Activated naive CD4-positive, alpha-beta T cell treated with anti-CD3 and anti-CD28 coated beads for 36 hours (primary cell): ENCODE measurements at regions not wholly inside any gene's neighbourhood (a gene's known extent, or its start where the extent isn't known, plus 50 kb on each side); places are given as distances from the start of the nearest gene placed in this dataset.
A peak's percentile ranks its signal among the peaks of the same experiment; 100 is the strongest.

Source experiments
- CTCF ChIA-PET: fragments of 350-600 bp; sonication (Branson Sonifier 250); formaldehyde crosslinking; loops from one replicate; lab custom pipeline; 2021; ENCODE audit warnings: antibody characterized with exemption; lab: Charles Lee
- DNase-seq: peaks from one replicate; pipeline ENCODE4 v3.0.0-alpha.2; 2020
- H3K27ac Mint-ChIP-seq: one replicate; pipeline ENCODE4 v1.8.0; 2021; ENCODE audit warnings: mild to moderate bottlenecking, mixed read lengths
- H3K27me3 Mint-ChIP-seq: one replicate; pipeline ENCODE4 v1.8.0; 2021; ENCODE audit warnings: low read depth, mixed read lengths
- H3K36me3 Mint-ChIP-seq: one replicate; pipeline ENCODE4 v1.8.0; 2021; ENCODE audit warnings: low read depth, mixed read lengths
- H3K4me1 Mint-ChIP-seq: one replicate; pipeline ENCODE4 v1.8.0; 2021; ENCODE audit warnings: low read depth, mixed read lengths
- H3K4me3 Mint-ChIP-seq: one replicate; pipeline ENCODE4 v1.8.0; 2021; ENCODE audit warnings: mild to moderate bottlenecking, moderate library complexity, mixed read lengths
- H3K9me3 Mint-ChIP-seq: one replicate; pipeline ENCODE4 v1.8.0; 2021; ENCODE audit warnings: mixed read lengths
- intact Hi-C: fragments of 100-400 bp; cut with micrococcal nuclease; formaldehyde crosslinking; loops from one replicate; pipeline ENCODE4 v1.15.1; 2023

- CTCF ChIA-PET: no interaction called here
- intact Hi-C loops: no loop called here
- no peak for DNase-seq
- Mint-ChIP-seq H3K27ac (no peak overlapping the region), H3K36me3 (no peaks in the 10 kb centered on the region), H3K4me3 (no peak overlapping the region), H3K27me3 (peaks cover 39% of the 10 kb centered on the region), H3K9me3 (no peaks in the 10 kb centered on the region), H3K4me1 (peaks cover 5% of the 10 kb centered on the region)
Observed at GRCh38 chr17:79221597-79221996, 147.0 kb downstream of the ENGASE start.

GRCh38 chr17:79220713-79221291 lies 146.2 kb downstream of the ENGASE start:
- peak; percentile 29 for DNase-seq
- Mint-ChIP-seq H3K36me3 (no peaks in the 10 kb centered on the region), H3K27ac (no peak overlapping the region), H3K27me3 (peaks cover 34% of the 10 kb centered on the region), H3K9me3 (no peaks in the 10 kb centered on the region), H3K4me3 (peak overlapping the region; percentile 57), H3K4me1 (peaks cover 5% of the 10 kb centered on the region)
- CTCF ChIA-PET: no interaction called here
- intact Hi-C loops: no loop called here

GRCh38 chr17:79220201-79220712 lies 145.6 kb downstream of the ENGASE start:
- Mint-ChIP-seq H3K27ac (no peak overlapping the region), H3K9me3 (no peaks in the 10 kb centered on the region), H3K4me1 (peaks cover 5% of the 10 kb centered on the region), H3K36me3 (no peaks in the 10 kb centered on the region), H3K4me3 (peak overlapping the region; percentile 57), H3K27me3 (peaks cover 37% of the 10 kb centered on the region)
- intact Hi-C loops: no loop called here
- no peak for DNase-seq
- CTCF ChIA-PET: no interaction called here

GRCh38 chr17:79219208-79219935 lies 144.7 kb downstream of the ENGASE start:
- Mint-ChIP-seq H3K36me3 (no peaks in the 10 kb centered on the region), H3K4me3 (no peak overlapping the region), H3K4me1 (peaks cover 5% of the 10 kb centered on the region), H3K27ac (no peak overlapping the region), H3K27me3 (peaks cover 35% of the 10 kb centered on the region), H3K9me3 (no peaks in the 10 kb centered on the region)
- no peak for DNase-seq
- intact Hi-C loops: no loop called here
- CTCF ChIA-PET: no interaction called here

GRCh38 chr17:79218825-79219200 lies 144.2 kb downstream of the ENGASE start:
- intact Hi-C loops: no loop called here
- no peak overlapping the region for H3K27ac Mint-ChIP-seq
- no peak for DNase-seq
- H3K9me3 Mint-ChIP-seq: no peaks in the 10 kb centered on the region
- no peak overlapping the region for H3K4me3 Mint-ChIP-seq
- CTCF ChIA-PET: no interaction called here
- H3K4me1 Mint-ChIP-seq: peaks cover 5% of the 10 kb centered on the region
- no peaks in the 10 kb centered on the region for H3K36me3 Mint-ChIP-seq
- H3K27me3 Mint-ChIP-seq: peaks cover 34% of the 10 kb centered on the region

- Mint-ChIP-seq H3K9me3 (no peaks in the 10 kb centered on the region), H3K36me3 (no peaks in the 10 kb centered on the region), H3K27me3 (peaks cover 34% of the 10 kb centered on the region), H3K4me1 (peaks cover 5% of the 10 kb centered on the region), H3K4me3 (no peak overlapping the region), H3K27ac (peak overlapping the region; percentile 46)
- DNase-seq: no peak
- CTCF ChIA-PET: no interaction called here
- intact Hi-C loops: no loop called here
Observed at GRCh38 chr17:79218175-79218824, 143.7 kb downstream of the ENGASE start.

GRCh38 chr17:79217473-79218135 lies 143.0 kb downstream of the ENGASE start:
- Mint-ChIP-seq H3K27me3 (peaks cover 30% of the 10 kb centered on the region), H3K9me3 (no peaks in the 10 kb centered on the region), H3K27ac (peak overlapping the region; percentile 46), H3K4me3 (no peak overlapping the region), H3K36me3 (no peaks in the 10 kb centered on the region), H3K4me1 (peaks cover 5% of the 10 kb centered on the region)
- no peak for DNase-seq
- CTCF ChIA-PET: no interaction called here
- intact Hi-C loops: no loop called here

- no peak overlapping the region for H3K27ac Mint-ChIP-seq
- H3K4me1 Mint-ChIP-seq: peaks cover 5% of the 10 kb centered on the region
- CTCF ChIA-PET: no interaction called here
- peaks cover 35% of the 10 kb centered on the region for H3K27me3 Mint-ChIP-seq
- no peaks in the 10 kb centered on the region for H3K36me3 Mint-ChIP-seq
- no peaks in the 10 kb centered on the region for H3K9me3 Mint-ChIP-seq
- H3K4me3 Mint-ChIP-seq: no peak overlapping the region
- intact Hi-C loops: no loop called here
- DNase-seq: no peak
Observed at GRCh38 chr17:79216826-79217225, 142.2 kb downstream of the ENGASE start.

- H3K4me3 Mint-ChIP-seq: no peak overlapping the region
- H3K36me3 Mint-ChIP-seq: no peaks in the 10 kb centered on the region
- peaks cover 32% of the 10 kb centered on the region for H3K27me3 Mint-ChIP-seq
- no peaks in the 10 kb centered on the region for H3K9me3 Mint-ChIP-seq
- no peak overlapping the region for H3K27ac Mint-ChIP-seq
- no peak for DNase-seq
- peaks cover 5% of the 10 kb centered on the region for H3K4me1 Mint-ChIP-seq
- intact Hi-C loops: no loop called here
- CTCF ChIA-PET: no interaction called here
Observed at GRCh38 chr17:79216391-79216790, 141.8 kb downstream of the ENGASE start.

- Mint-ChIP-seq H3K27me3 (peaks cover 28% of the 10 kb centered on the region), H3K9me3 (no peaks in the 10 kb centered on the region), H3K4me3 (no peak overlapping the region), H3K4me1 (peaks cover 5% of the 10 kb centered on the region), H3K27ac (no peak overlapping the region), H3K36me3 (no peaks in the 10 kb centered on the region)
- CTCF ChIA-PET: no interaction called here
- no peak for DNase-seq
- intact Hi-C loops: no loop called here
Observed at GRCh38 chr17:79215631-79216030, 141.0 kb downstream of the ENGASE start.

- intact Hi-C loops: no loop called here
- no peaks in the 10 kb centered on the region for H3K36me3 Mint-ChIP-seq
- no peak overlapping the region for H3K4me3 Mint-ChIP-seq
- CTCF ChIA-PET: no interaction called here
- no peaks in the 10 kb centered on the region for H3K4me1 Mint-ChIP-seq
- peaks cover 22% of the 10 kb centered on the region for H3K27me3 Mint-ChIP-seq
- H3K27ac Mint-ChIP-seq: no peak overlapping the region
- no peak for DNase-seq
- no peaks in the 10 kb centered on the region for H3K9me3 Mint-ChIP-seq
Observed at GRCh38 chr17:79214940-79215604, 140.4 kb downstream of the ENGASE start.

- DNase-seq: no peak
- peaks cover 21% of the 10 kb centered on the region for H3K27me3 Mint-ChIP-seq
- CTCF ChIA-PET: no interaction called here
- no peak overlapping the region for H3K27ac Mint-ChIP-seq
- no peaks in the 10 kb centered on the region for H3K4me1 Mint-ChIP-seq
- no peak overlapping the region for H3K4me3 Mint-ChIP-seq
- no peaks in the 10 kb centered on the region for H3K36me3 Mint-ChIP-seq
- no peaks in the 10 kb centered on the region for H3K9me3 Mint-ChIP-seq
- intact Hi-C loops: no loop called here
Observed at GRCh38 chr17:79214459-79214858, 139.8 kb downstream of the ENGASE start.
